ENCODE measurements at regions not wholly inside any gene's neighbourhood (a gene's known extent, or its start where the extent isn't known, plus 50 kb on each side); places are given as distances from the start of the nearest gene placed in this dataset.
"Not testable (repeated sequence)": the region's sequence is repeated elsewhere in the genome, so short reads cannot be mapped to it uniquely, and the experiment has no call there.

GRCh38 chr2:123659120-123659519, 366.0 kb upstream of the CNTNAP5 start:
- H3K79me2 ChIP-seq, result no peaks in the 10 kb centered on the region
- TF ChIP-seq CTCF (IDR thresholded peaks at IDR 0.05), result no peak
- H3K4me2 ChIP-seq (ENCODE audit: low read length), result no peak overlapping the region
- H3K27me3 ChIP-seq (ENCODE audit: control insufficient read depth, insufficient read depth, low read length), result no peaks in the 10 kb centered on the region
- no peak overlapping the region for H2AFZ ChIP-seq
- no peaks in the 10 kb centered on the region for H3K9me3 ChIP-seq (ENCODE audit: control insufficient read depth, low read length)
- no peaks in the 10 kb centered on the region for H3K36me3 ChIP-seq (ENCODE audit: control insufficient read depth, insufficient read depth, low read length)
- no peaks in the 10 kb centered on the region for H3K4me1 ChIP-seq
- H3K4me3 ChIP-seq (ENCODE audit: low read depth, low read length), result no peak overlapping the region
- H3K9ac ChIP-seq, result no peak overlapping the region
- H3K27ac ChIP-seq, result no peak overlapping the region

- H3K79me2 ChIP-seq, result no peaks in the 10 kb centered on the region
- H2AFZ ChIP-seq, result no peak overlapping the region
- no peak for TF ChIP-seq CTCF (IDR thresholded peaks at IDR 0.05)
- H3K27ac ChIP-seq, result no peak overlapping the region
- no peaks in the 10 kb centered on the region for H3K36me3 ChIP-seq (ENCODE audit: control insufficient read depth, insufficient read depth, low read length)
- no peak overlapping the region for H3K9ac ChIP-seq
- H3K4me1 ChIP-seq, result no peaks in the 10 kb centered on the region
- no peaks in the 10 kb centered on the region for H3K27me3 ChIP-seq (ENCODE audit: control insufficient read depth, insufficient read depth, low read length)
- no peak overlapping the region for H3K4me2 ChIP-seq (ENCODE audit: low read length)
- no peaks in the 10 kb centered on the region for H3K9me3 ChIP-seq (ENCODE audit: control insufficient read depth, low read length)
- no peak overlapping the region for H3K4me3 ChIP-seq (ENCODE audit: low read depth, low read length)
These were observed 354.8 kb upstream of the CNTNAP5 start for GRCh38 chr2:123670286-123670685.

- H3K4me1 ChIP-seq; H3K9ac ChIP-seq; H3K36me3 ChIP-seq (ENCODE audit: control insufficient read depth, insufficient read depth, low read length); H3K27me3 ChIP-seq (ENCODE audit: control insufficient read depth, insufficient read depth, low read length); H3K9me3 ChIP-seq (ENCODE audit: control insufficient read depth, low read length); H3K4me2 ChIP-seq (ENCODE audit: low read length); H3K79me2 ChIP-seq; H2AFZ ChIP-seq; H3K27ac ChIP-seq; H3K4me3 ChIP-seq (ENCODE audit: low read depth, low read length): not testable (repeated sequence)
These were observed 341.3 kb upstream of the CNTNAP5 start for GRCh38 chr2:123683797-123684196.

- Histone ChIP-seq H3K9me3 (ENCODE audit: control insufficient read depth, low read length) (no peaks in the 10 kb centered on the region), H3K36me3 (ENCODE audit: control insufficient read depth, insufficient read depth, low read length) (no peaks in the 10 kb centered on the region), H3K79me2 (no peaks in the 10 kb centered on the region), H2AFZ (no peak overlapping the region), H3K4me1 (no peaks in the 10 kb centered on the region), H3K4me3 (ENCODE audit: low read depth, low read length) (no peak overlapping the region), H3K27me3 (ENCODE audit: control insufficient read depth, insufficient read depth, low read length) (no peaks in the 10 kb centered on the region), H3K27ac (no peak overlapping the region), H3K4me2 (ENCODE audit: low read length) (no peak overlapping the region), H3K9ac (no peak overlapping the region)
- TF ChIP-seq CTCF (IDR thresholded peaks at IDR 0.05), result no peak
These were observed 338.0 kb upstream of the CNTNAP5 start for GRCh38 chr2:123687064-123687463.

GRCh38 chr2:123688231-123688940, 336.7 kb upstream of the CNTNAP5 start:
- Histone ChIP-seq H3K9me3 (ENCODE audit: control insufficient read depth, low read length) (no peaks in the 10 kb centered on the region), H3K4me3 (ENCODE audit: low read depth, low read length) (no peak overlapping the region), H3K4me1 (no peaks in the 10 kb centered on the region), H3K9ac (no peak overlapping the region), H3K27ac (no peak overlapping the region), H3K4me2 (ENCODE audit: low read length) (no peak overlapping the region), H3K36me3 (ENCODE audit: control insufficient read depth, insufficient read depth, low read length) (no peaks in the 10 kb centered on the region), H3K79me2 (no peaks in the 10 kb centered on the region), H3K27me3 (ENCODE audit: control insufficient read depth, insufficient read depth, low read length) (no peaks in the 10 kb centered on the region), H2AFZ (no peak overlapping the region)
- TF ChIP-seq CTCF (IDR thresholded peaks at IDR 0.05), result no peak

All from parathyroid adenoma (tissue), 2 donors.